Osteoblast (primary cell): ENCODE measurements at regions not wholly inside any gene's neighbourhood (a gene's known extent, or its start where the extent isn't known, plus 50 kb on each side); places are given as distances from the start of the nearest gene placed in this dataset.
"Not testable (repeated sequence)": the region's sequence is repeated elsewhere in the genome, so short reads cannot be mapped to it uniquely, and the experiment has no call there.

Experiments used
- DNase-seq: peaks from one replicate; pipeline ENCODE4 v3.0.0; 2011; ENCODE audit warnings: low spot score, mixed read lengths; ENCODE audit not compliant: insufficient read length; ENCODE audit errors: missing footprints
- H2AFZ ChIP-seq: 2 replicates; pipeline ENCODE4 v1.6.0; 2011; ENCODE audit warnings: mild to moderate bottlenecking, low read length
- H3K27ac ChIP-seq: 2 replicates; pipeline ENCODE4 v1.5.1; 2011; ENCODE audit warnings: mild to moderate bottlenecking, low read depth, low read length, moderate library complexity
- H3K27me3 ChIP-seq: 2 replicates; pipeline ENCODE4 v1.6.0; 2012; ENCODE audit warnings: mild to moderate bottlenecking, control low read depth, inconsistent platforms, low read length, moderate library complexity; ENCODE audit not compliant: insufficient read depth
- H3K36me3 ChIP-seq: 2 replicates; pipeline ENCODE4 v1.5.1; 2011; ENCODE audit warnings: mild to moderate bottlenecking, low read length, control low read depth, moderate library complexity; ENCODE audit not compliant: insufficient read depth
- H3K4me1 ChIP-seq: 2 replicates; pipeline ENCODE4 v1.5.1; 2011; ENCODE audit warnings: mild to moderate bottlenecking, low read length, control low read depth, moderate library complexity; ENCODE audit not compliant: insufficient read depth
- H3K4me2 ChIP-seq: 2 replicates; pipeline ENCODE4 v1.6.0; 2011; ENCODE audit warnings: mild to moderate bottlenecking, low read length; ENCODE audit not compliant: insufficient read depth
- H3K4me3 ChIP-seq: fragments of 200-600 bp; sonication (generic); 3 replicates; pipeline ENCODE4 v1.5.1; 2012; ENCODE audit warnings: mild to moderate bottlenecking, low read length, inconsistent platforms; ENCODE audit not compliant: insufficient read depth
- H3K79me2 ChIP-seq: 2 replicates; pipeline ENCODE4 v1.6.0; 2012; ENCODE audit warnings: mild to moderate bottlenecking, low read length, control low read depth, inconsistent platforms; ENCODE audit not compliant: insufficient read depth
- H3K9me3 ChIP-seq: 2 replicates; pipeline ENCODE4 v1.5.1; 2011; ENCODE audit warnings: low read depth, low read length, control low read depth
- H4K20me1 ChIP-seq: 2 replicates; pipeline ENCODE4 v1.6.0; 2012; ENCODE audit warnings: mild to moderate bottlenecking, low read length, control low read depth; ENCODE audit not compliant: insufficient read depth
- TF ChIP-seq, protein P1 (sequence below): IDR thresholded peaks from 2 replicates; pipeline ENCODE4 v1.5.1; 2011; ENCODE audit warnings: mild to moderate bottlenecking, low read depth, low read length, moderate library complexity; ENCODE audit errors: extremely low read depth

DNA sequence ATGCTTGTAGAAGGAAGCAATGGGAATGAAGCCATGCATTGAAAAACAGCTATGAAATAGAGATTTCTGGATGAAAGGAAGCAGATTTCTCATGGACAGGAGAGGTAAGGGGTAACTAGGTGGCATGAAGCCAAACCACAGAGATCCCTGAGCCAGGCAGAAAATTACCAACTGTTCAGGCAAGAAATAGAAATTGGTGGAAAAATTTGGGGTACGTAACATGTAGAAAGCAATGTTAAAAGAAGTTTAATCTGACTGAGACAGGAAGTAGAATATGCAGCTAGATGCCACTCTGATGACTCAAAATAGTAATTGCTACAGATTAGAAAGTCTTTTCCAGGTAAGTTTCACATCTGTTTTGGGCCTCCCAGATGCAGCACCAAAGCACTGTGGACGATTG lies 928.5 kb upstream of the CELF4 start:
- Histone ChIP-seq H2AFZ (no peak overlapping the region), H3K27ac (no peak overlapping the region), H3K27me3 (no peaks in the 10 kb centered on the region), H3K4me3 (no peak overlapping the region), H3K4me2 (no peak overlapping the region), H3K36me3 (no peaks in the 10 kb centered on the region), H3K79me2 (no peaks in the 10 kb centered on the region), H3K9me3 (peaks cover 7% of the 10 kb centered on the region), H3K4me1 (no peaks in the 10 kb centered on the region), H4K20me1 (no peaks in the 10 kb centered on the region)
- DNase-seq: no peak
- TF ChIP-seq, protein P1, sequence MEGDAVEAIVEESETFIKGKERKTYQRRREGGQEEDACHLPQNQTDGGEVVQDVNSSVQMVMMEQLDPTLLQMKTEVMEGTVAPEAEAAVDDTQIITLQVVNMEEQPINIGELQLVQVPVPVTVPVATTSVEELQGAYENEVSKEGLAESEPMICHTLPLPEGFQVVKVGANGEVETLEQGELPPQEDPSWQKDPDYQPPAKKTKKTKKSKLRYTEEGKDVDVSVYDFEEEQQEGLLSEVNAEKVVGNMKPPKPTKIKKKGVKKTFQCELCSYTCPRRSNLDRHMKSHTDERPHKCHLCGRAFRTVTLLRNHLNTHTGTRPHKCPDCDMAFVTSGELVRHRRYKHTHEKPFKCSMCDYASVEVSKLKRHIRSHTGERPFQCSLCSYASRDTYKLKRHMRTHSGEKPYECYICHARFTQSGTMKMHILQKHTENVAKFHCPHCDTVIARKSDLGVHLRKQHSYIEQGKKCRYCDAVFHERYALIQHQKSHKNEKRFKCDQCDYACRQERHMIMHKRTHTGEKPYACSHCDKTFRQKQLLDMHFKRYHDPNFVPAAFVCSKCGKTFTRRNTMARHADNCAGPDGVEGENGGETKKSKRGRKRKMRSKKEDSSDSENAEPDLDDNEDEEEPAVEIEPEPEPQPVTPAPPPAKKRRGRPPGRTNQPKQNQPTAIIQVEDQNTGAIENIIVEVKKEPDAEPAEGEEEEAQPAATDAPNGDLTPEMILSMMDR: no peak

DNA sequence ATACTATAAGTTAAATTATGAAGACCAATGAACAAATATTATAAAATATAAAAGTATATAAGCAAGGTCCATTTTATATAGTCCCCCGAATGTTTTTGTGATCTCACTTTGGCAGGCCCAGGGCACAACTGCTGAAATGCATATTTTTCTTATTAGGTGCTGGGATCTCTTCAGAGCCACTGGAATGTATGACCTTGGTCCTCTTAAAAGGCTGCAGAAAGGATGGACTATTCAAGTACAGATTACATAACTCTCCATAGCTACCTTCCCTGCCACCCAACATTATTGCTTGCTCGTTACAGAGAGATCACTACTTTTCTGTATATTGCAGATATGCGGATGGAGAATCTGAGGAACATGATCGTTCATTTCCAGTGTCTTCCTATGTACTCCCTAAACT lies 925.6 kb upstream of the CELF4 start:
- Histone ChIP-seq H2AFZ (no peak overlapping the region), H3K4me2 (no peak overlapping the region), H3K27ac (no peak overlapping the region), H4K20me1 (no peaks in the 10 kb centered on the region), H3K4me1 (no peaks in the 10 kb centered on the region), H3K36me3 (no peaks in the 10 kb centered on the region), H3K79me2 (no peaks in the 10 kb centered on the region), H3K4me3 (no peak overlapping the region), H3K9me3 (peaks cover under 1% of the 10 kb centered on the region), H3K27me3 (no peaks in the 10 kb centered on the region)
- no peak for DNase-seq
- TF ChIP-seq, protein P1: no peak

DNA sequence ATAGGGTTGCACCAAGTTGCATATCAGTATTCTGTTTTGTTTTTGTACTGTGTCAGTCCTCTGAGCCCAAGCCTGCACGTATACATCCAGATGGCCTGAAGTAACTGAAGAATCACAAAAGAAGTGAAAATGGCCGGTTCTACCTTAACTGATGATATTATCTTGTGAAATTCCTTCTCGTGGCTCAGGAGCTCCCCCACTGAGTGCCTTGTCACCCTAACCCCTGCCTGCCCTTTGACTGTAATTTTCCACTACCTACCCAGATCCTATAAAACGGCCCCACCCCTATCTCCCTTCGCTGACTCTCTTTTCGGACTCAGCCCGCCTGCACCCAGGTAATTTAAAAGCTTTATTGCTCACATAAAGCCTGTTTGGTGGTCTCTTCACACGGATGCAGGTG lies 924.1 kb upstream of the CELF4 start:
- H3K27ac ChIP-seq, H2AFZ ChIP-seq, H4K20me1 ChIP-seq, H3K4me2 ChIP-seq, H3K36me3 ChIP-seq, H3K79me2 ChIP-seq, DNase-seq, H3K4me1 ChIP-seq, H3K4me3 ChIP-seq, H3K27me3 ChIP-seq, H3K9me3 ChIP-seq: not testable (repeated sequence)

DNA sequence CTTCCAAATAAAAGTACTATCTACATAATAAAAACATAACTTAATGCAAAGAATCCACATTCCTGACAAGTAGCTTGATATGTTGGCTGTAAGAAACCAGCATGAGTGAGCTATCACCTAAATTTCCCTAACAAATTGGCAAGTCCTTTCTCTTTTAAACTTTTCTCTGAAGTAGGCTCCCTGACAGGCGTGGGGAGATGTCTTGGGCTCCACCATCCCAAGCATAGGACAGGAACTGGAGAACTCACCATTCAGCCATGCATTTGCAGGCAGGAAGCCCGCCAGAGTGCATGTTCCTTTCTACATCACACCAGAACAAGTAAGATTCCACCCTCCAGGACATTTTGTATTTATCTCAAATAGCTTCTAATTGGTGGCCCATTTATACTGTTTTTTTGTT lies 921.9 kb upstream of the CELF4 start:
- H3K36me3 ChIP-seq: no peaks in the 10 kb centered on the region

More for the DNA sequence above, 921.9 kb upstream of the CELF4 start:
- no peak for DNase-seq
- Histone ChIP-seq H4K20me1 (no peaks in the 10 kb centered on the region), H3K4me2 (no peak overlapping the region), H3K4me1 (no peaks in the 10 kb centered on the region), H3K27me3 (no peaks in the 10 kb centered on the region), H3K79me2 (no peaks in the 10 kb centered on the region), H3K4me3 (no peak overlapping the region), H3K27ac (no peak overlapping the region), H2AFZ (no peak overlapping the region), H3K9me3 (peaks cover 3% of the 10 kb centered on the region)
- TF ChIP-seq, protein P1: no peak
